ENCODE measurements at regions not wholly inside any gene's neighbourhood (a gene's known extent, or its start where the extent isn't known, plus 50 kb on each side); places are given as distances from the start of the nearest gene placed in this dataset.

- ATAC-seq (no peak), DNase-seq (no peak)
- H3K27me3 ChIP-seq, result no peaks in the 10 kb centered on the region
- no peak for TF ChIP-seq POLR2A (IDR thresholded peaks at IDR 0.05)
- TF ChIP-seq CTCF (IDR thresholded peaks at IDR 0.05 in 4 of 5, conservative IDR thresholded peaks at IDR 0.05 in 1 of 5), result no peak
- H3K4me3 ChIP-seq, result no peak overlapping the region
- no peaks in the 10 kb centered on the region for H3K4me1 ChIP-seq
- H3K27ac ChIP-seq, result no peak overlapping the region
- in situ Hi-C loops (cut with MboI; ENCODE audit: low sequenced_read_pairs in 4 of 4), result no loop called here
- intact Hi-C loops (cut with DNase I; ENCODE audit: low total_unique reads), result no loop called here
- H3K9me3 ChIP-seq, result no peaks in the 10 kb centered on the region
- no peaks in the 10 kb centered on the region for H3K36me3 ChIP-seq
These were observed 71.4 kb upstream of the LRIG1 start for GRCh38 chr3:66572090-66572675.

- intact Hi-C loops (cut with DNase I; ENCODE audit: low total_unique reads), result no loop called here
- in situ Hi-C loops (cut with MboI; ENCODE audit: low sequenced_read_pairs in 4 of 4), result no loop called here
- ATAC-seq, result no peak
These were observed 72.3 kb upstream of the LRIG1 start for GRCh38 chr3:66572938-66573710.

GRCh38 chr3:66574091-66574490, 73.3 kb upstream of the LRIG1 start:
- Histone ChIP-seq H3K4me1 (no peaks in the 10 kb centered on the region), H3K9me3 (no peaks in the 10 kb centered on the region), H3K27me3 (no peaks in the 10 kb centered on the region), H3K4me3 (no peak overlapping the region), H3K27ac (no peak overlapping the region), H3K36me3 (no peaks in the 10 kb centered on the region)
- DNase-seq, result no peak
- ATAC-seq, result no peak
- intact Hi-C loops (cut with DNase I; ENCODE audit: low total_unique reads), result no loop called here
- in situ Hi-C loops (cut with MboI; ENCODE audit: low sequenced_read_pairs in 4 of 4), result no loop called here
- TF ChIP-seq POLR2A (IDR thresholded peaks at IDR 0.05) (no peak), CTCF (IDR thresholded peaks at IDR 0.05 in 4 of 5, conservative IDR thresholded peaks at IDR 0.05 in 1 of 5) (no peak)

More at GRCh38 chr3:66572938-66573710, 72.3 kb upstream of the LRIG1 start:
- Histone ChIP-seq H3K4me3 (no peak overlapping the region), H3K27ac (no peak overlapping the region), H3K27me3 (no peaks in the 10 kb centered on the region), H3K4me1 (no peaks in the 10 kb centered on the region), H3K9me3 (no peaks in the 10 kb centered on the region), H3K36me3 (no peaks in the 10 kb centered on the region)
- DNase-seq, result no peak
- no peak for TF ChIP-seq POLR2A (IDR thresholded peaks at IDR 0.05)
- peak in 1 of 5 experiments; percentile 25 for TF ChIP-seq CTCF (IDR thresholded peaks at IDR 0.05 in 4 of 5, conservative IDR thresholded peaks at IDR 0.05 in 1 of 5)

- ATAC-seq, result no peak
- no peak overlapping the region for H3K4me3 ChIP-seq
- no peaks in the 10 kb centered on the region for H3K36me3 ChIP-seq
- no peak for DNase-seq
- no peaks in the 10 kb centered on the region for H3K27me3 ChIP-seq
- in situ Hi-C loops (cut with MboI; ENCODE audit: low sequenced_read_pairs in 4 of 4) (no loop called here), intact Hi-C loops (cut with DNase I; ENCODE audit: low total_unique reads) (no loop called here)
- no peak overlapping the region for H3K27ac ChIP-seq
- TF ChIP-seq POLR2A (IDR thresholded peaks at IDR 0.05), result no peak
- no peak for TF ChIP-seq CTCF (IDR thresholded peaks at IDR 0.05 in 4 of 5, conservative IDR thresholded peaks at IDR 0.05 in 1 of 5)
- no peaks in the 10 kb centered on the region for H3K9me3 ChIP-seq
- H3K4me1 ChIP-seq, result no peaks in the 10 kb centered on the region
These were observed 76.8 kb upstream of the LRIG1 start for GRCh38 chr3:66577426-66578203.

Measured in gastrocnemius medialis (tissue), 4 donors.